SW 1271 (cell line): ENCODE measurements at regions not wholly inside any gene's neighbourhood (a gene's known extent, or its start where the extent isn't known, plus 50 kb on each side); places are given as distances from the start of the nearest gene placed in this dataset.
"Not testable (repeated sequence)": the region's sequence is repeated elsewhere in the genome, so short reads cannot be mapped to it uniquely, and the experiment has no call there.

Experiments used
- DNase-seq, 2 experiments: peaks; one replicate each; lab custom pipeline; 2025; lab: John Stamatoyannopoulos, UW

DNA sequence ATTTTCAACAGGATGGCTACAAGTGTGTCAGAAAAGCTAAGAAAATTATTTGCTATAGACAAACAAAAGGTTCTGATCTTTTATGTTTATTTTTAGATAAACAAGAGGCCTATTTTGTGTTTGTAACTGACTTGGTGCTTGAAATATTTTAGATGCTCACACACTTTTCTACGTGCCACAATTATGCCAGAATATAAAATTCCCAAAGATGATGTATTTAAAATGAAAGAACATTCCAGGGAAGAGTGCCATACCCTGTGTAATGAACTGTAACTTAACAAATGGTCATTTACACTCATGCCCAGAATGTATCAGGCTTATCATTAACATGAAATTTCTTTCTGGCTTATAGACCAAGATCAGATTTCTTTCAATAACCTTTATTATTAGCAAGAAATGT, 144.9 kb upstream of the MTPN start:
- DNase-seq = no peak

DNA sequence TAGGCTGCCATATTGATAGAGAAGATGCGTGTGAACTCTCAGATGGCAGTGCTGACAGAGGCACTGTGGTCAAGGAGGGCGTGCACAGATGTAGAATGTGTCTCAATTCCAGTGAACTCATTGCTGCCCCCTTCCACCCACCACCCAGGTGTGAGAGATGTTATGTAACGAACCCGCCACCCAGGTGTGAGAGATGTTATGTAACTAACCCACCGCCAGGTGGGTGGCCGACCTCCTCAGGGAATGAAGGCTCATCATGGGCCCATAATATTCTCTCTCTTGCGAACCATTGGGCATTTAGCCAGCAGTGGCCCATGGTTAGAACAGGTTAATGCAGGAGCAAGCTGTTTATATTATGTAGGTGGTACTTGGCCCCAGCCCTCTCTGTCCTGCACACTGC, 140.4 kb upstream of the MTPN start:
- no peak for DNase-seq

DNA sequence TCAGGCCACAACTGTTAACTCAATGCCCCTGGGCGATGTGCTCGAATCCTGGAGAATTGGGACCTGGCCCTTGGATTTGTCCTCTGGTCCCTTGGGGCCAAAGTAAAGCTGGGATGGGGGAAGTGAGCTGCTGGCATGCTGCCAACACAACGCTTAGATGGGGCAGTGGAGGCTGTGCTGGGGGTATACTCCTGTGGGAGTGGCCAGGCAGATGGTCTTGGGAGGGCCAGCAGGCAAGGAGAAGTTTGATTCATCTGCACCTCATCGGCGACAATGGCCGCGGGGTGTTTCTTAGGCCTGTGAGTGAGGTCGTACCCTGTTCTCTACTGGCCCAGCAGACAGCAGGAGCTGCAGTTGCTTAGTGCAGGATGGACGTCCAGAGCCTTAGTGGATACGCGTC, 139.0 kb upstream of the MTPN start:
- no peak for DNase-seq

DNA sequence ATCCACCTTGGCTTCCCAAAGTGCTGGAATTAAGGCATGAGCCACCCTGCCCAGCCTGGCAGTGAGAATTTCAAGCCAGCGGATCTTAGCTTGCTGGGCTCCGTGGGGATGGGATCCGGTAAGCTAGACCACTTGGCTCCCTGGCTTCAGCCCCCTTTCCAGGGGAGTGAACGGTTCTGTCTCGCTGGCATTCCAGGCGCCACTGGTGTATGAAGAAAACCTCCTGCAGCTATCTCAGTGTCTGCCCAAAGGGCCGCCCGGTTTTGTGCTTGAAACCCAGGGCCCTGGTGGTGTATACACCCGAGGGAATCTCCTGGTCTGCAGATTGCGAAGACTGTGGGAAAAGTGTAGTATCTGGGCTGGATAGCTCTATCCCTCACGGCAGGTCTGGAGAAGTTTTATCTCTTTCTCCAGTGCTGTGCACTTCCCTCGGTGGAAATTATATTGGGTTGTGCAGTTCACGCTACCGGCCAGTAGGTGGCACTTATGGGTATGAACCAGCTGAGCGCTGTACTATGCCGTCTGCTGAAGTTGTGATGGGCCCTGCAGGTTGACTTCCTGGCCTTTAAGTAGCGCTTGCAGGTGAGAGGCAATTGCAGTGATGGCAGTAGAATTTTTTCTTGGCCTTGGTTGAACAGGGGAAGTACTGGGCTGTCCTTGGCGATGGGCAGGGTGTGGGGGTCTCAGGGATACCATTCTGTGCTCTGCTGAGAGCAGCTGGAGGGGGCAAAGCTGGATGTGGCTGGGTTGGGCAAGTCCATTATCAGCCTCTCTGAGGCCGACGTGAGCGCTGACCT, 138.0 kb upstream of the MTPN start:
- DNase-seq = peak in 1 of 2 experiments; percentile 13

DNA sequence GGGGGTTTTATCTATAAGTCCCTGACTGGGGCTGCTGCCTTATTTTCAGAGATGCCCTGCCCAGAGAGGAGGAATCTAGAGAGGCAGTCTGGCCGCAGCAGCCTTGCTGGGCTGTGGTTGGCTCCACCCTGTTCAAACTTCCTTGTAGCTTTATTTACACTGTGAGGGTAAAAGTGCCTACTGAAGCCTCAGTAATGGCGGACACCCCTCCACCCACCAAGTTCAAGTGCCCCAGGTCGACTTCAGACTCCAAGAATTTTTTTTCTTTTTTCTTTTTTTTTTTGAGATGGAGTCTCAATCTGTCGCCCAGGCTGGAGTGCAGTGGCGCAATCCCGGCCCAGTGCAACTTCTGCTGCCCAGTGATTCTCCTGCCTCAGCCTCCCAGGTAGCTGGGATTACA, 137.3 kb upstream of the MTPN start:
- not testable (repeated sequence) for DNase-seq

DNA sequence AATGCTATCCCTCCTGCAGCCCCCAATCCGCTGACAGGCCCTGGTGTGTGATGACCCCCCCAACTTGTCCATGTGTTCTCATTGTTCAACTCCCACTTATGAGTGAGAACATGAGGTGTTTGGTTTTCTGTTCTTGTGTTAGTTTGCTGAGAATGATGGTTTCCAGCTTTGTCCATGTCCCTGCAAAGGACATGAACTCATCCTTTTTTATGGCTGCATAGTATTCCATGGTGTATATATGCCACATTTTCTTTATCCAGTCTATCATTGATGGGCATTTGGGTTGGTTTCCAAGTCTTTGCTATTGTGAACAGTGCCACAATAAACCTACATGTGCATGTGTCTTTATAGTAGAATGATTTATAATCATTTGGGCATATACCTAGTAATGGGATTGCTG, 131.9 kb upstream of the MTPN start:
- not testable (repeated sequence) for DNase-seq

DNA sequence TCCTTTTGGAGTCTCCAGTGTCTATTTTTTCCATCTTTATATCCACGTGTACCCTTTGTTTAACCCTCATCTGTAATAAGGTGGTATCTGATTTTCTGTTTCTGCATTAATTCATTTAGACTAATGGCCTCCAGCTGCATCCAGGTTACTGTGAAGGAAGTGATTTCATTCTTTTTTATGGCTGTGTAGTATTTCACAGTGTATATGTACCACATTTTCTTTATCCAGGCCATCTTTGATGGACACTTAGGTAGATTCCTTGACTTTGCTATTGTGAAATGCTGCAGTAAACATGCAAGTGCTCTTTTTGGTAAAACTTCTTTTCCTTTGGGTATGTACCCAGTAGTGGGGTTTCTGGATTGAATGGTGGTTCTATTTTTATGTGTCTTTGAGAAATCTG, 128.0 kb upstream of the MTPN start:
- DNase-seq = no peak

DNA sequence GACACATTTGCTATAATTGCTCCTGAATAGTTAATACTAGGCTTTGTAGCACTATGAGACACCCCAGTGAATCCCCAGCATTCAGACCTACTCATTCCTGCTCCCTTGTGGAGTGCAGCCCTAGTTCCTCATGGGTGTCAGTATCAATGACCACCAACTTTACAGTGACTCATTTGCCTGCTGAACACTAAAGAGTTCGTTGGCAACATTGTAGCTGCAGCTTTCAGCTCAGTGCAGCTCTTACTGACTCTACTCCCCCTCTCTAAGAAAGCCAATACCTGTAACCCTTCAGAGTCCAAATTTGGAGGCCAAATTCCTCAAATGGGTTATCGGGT, 127.1 kb upstream of the MTPN start:
- DNase-seq = no peak

- no peak for DNase-seq
Measured at GRCh38 chr7:136103545-136104268, 126.5 kb upstream of the MTPN start.

DNA sequence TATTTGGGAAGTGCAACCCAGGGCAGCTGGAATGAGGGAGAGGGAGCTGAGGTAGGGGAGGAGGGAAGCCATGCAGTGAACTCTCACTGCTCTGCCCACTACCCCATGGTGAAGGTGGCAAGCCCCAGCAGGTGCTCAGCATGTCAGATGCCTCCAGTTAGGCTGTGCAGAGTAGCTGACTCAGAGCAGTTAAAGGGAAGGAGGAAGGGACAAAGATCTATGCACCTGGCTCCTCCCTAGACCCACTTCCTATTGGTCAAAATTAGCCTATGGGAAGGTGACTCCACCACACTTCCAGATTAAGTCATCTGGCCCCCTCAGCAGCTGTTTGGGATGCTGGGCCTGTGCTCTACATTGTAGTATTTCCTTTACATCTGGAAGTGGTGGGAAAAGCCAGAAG, 125.7 kb upstream of the MTPN start:
- no peak for DNase-seq

- DNase-seq = not testable (repeated sequence)
Measured at GRCh38 chr7:136092714-136093113, 115.6 kb upstream of the MTPN start.

GRCh38 chr7:136087881-136088280, 110.7 kb upstream of the MTPN start:
- no peak for DNase-seq

DNA sequence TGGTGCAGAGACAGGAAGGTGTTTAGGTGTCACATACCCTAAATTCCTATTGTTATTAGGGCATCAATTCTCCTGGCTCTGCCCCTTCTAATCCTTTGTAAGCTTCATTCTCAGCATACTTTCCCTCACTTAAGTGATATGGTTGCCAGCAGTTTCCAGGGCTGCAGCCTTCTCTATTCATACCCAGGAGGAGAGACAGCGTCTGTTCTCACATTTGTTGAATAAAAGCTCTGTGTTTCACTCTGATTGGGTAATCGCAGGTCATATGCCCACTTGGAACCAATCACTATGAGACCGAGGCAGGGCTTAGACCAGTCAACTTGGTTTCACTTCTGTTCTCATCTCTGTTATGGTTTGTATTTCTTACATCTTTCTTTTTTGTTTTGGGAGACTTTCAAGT, 109.6 kb upstream of the MTPN start:
- peak; percentile 55 to 91 for DNase-seq

DNA sequence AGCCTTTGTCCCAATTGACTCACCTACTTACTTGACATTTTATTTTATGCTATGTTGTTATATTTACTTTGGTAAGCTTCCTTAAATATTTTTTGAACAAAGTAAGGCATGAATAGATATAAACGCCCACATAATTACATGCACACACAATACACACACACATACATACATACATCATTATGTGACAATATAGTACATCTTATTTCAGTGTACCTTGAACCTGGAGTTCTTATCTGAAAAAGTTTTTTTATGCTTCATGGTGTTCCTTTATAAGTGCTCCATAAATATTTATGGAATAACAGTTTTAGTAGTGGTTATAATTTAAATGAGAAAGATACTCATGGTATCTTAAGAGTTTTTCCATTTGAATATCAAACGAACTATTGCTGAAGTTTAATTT, 102.8 kb upstream of the MTPN start:
- DNase-seq = no peak

DNA sequence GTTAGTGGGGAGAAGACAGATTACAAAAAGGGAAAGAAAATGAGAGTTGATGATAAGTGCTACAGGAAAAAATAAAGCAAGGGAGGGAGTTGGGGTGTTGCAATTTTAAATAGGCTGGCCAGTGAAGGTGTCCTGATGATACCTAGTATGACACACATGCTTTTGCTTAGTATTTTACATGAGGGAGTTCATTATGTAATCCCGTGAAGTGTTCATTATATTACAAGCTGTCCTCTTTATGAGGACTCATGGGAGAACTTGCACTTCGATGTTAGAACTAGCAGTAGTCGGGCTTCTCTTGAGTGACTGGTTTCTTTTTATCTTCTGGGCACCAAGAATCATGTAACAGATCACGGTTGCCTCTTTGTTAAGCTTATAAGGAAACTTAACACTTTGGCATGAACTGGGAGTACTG, 102.3 kb upstream of the MTPN start:
- DNase-seq = no peak

GRCh38 chr7:136079066-136079465, 101.9 kb upstream of the MTPN start:
- DNase-seq = no peak

DNA sequence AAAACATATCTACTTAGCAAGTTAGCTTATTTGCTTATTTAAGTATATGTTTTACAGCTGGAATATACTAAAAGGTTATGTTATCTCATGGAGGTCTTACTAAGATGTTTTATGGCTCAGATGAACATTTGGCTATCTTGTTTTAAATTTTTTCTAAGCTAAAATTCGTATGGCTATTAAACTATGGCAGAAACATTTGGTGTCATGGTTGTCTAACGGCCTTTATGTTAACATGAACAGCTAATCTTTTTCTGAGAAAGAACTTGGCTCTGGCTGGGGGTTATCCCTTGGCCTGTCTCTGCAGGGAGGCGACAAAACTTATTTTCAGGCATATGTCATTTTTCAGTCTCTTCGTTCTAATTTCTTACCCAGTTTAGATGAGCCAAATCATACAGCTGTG, 101.5 kb upstream of the MTPN start:
- no peak for DNase-seq

DNA sequence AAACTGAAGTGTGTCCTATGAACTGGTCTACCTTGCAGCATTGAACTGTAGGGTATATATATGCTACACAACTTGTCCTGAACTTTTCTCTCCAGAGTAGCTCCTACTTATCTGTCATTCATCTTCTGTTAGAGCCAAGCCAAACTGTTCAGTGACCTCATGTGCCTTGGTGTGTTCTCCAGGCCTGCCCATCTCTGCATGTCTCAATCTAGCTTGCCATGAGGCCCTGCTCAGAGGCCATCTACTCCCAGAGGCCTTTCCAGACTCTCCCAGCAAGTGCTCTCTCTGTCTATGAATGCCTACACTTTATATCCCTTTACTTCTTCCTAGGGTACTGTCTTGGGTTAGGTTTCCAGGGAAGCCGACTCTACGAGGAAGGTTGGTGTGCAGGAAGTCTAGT, 99.8 kb upstream of the MTPN start:
- DNase-seq = no peak

GRCh38 chr7:136074843-136075242, 97.7 kb upstream of the MTPN start:
- no peak for DNase-seq

GRCh38 chr7:136072447-136072846, 95.3 kb upstream of the MTPN start:
- no peak for DNase-seq

DNA sequence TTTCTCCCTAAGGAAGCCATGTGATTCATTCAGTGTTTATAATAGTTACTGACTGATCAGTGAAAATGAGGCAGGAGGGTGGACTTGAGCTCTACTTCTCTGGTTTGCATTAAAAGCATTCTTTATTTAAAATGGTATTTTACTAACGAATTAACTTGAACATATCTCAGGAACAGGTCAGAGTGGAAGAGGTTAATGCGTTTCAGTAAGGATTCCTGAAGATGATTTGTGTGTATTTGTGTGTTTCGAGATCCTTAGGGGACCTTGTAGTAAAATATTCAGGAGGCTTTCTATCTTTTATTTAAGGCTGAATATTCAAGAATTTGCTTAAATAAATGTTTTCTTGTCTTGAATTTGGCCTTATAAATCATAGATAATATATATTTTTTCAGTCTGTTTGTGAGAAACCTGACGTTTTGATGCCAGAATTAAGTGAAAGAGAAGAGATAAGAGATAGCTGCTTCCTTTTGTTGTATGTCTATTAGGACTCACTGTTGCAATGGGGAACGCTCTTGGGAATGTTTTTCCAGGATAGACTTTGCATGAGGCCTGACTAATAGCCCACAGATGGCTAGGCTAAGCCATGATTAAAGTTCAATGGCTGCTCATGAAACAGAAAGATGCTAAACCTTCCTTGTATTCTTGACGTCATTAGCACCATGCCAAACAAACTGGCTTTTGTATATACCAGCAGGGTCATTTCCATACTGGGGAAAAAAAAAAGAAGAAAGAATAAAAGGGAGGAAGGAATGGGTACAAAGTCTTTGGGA, 93.8 kb upstream of the MTPN start:
- DNase-seq = no peak

GRCh38 chr7:136069840-136070529, 92.8 kb upstream of the MTPN start:
- DNase-seq = no peak
